ENCODE measurements at regions not wholly inside any gene's neighbourhood (a gene's known extent, or its start where the extent isn't known, plus 50 kb on each side); places are given as distances from the start of the nearest gene placed in this dataset.

DNA sequence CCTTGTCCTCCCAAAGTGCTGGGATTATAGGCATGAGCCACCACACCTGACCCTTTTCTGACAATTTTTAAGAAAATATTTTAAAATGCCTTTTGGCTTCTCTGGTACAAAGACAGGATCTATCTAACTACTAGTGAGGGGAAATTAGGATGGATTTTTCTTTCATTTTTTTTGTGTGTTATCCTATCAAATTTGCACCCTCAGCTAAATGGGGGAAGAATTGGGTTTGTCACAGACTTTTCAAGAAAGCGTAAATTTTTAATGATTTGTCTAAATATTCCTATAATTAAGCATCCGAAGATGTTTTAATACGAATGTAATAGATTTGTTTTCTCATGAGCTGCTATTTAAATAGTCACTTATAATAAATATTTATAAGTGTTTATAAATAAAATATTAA lies 340.0 kb upstream of the ETAA1 start:
- Histone ChIP-seq H3K4me1 (ENCODE audit: low read depth) (no peaks in the 10 kb centered on the region), H3K36me3 (no peaks in the 10 kb centered on the region), H3K27ac (no peak overlapping the region), H3K9me3 (ENCODE audit: low read depth) (no peaks in the 10 kb centered on the region), H3K4me3 (no peak overlapping the region), H3K27me3 (no peaks in the 10 kb centered on the region)
- DNase-seq (ENCODE audit: low read depth in 1 of 2, low spot score in 1 of 2) = no peak
- TF ChIP-seq, protein P1, sequence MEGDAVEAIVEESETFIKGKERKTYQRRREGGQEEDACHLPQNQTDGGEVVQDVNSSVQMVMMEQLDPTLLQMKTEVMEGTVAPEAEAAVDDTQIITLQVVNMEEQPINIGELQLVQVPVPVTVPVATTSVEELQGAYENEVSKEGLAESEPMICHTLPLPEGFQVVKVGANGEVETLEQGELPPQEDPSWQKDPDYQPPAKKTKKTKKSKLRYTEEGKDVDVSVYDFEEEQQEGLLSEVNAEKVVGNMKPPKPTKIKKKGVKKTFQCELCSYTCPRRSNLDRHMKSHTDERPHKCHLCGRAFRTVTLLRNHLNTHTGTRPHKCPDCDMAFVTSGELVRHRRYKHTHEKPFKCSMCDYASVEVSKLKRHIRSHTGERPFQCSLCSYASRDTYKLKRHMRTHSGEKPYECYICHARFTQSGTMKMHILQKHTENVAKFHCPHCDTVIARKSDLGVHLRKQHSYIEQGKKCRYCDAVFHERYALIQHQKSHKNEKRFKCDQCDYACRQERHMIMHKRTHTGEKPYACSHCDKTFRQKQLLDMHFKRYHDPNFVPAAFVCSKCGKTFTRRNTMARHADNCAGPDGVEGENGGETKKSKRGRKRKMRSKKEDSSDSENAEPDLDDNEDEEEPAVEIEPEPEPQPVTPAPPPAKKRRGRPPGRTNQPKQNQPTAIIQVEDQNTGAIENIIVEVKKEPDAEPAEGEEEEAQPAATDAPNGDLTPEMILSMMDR (IDR thresholded peaks at IDR 0.05; ENCODE audit: low read depth, low read length) = no peak

DNA sequence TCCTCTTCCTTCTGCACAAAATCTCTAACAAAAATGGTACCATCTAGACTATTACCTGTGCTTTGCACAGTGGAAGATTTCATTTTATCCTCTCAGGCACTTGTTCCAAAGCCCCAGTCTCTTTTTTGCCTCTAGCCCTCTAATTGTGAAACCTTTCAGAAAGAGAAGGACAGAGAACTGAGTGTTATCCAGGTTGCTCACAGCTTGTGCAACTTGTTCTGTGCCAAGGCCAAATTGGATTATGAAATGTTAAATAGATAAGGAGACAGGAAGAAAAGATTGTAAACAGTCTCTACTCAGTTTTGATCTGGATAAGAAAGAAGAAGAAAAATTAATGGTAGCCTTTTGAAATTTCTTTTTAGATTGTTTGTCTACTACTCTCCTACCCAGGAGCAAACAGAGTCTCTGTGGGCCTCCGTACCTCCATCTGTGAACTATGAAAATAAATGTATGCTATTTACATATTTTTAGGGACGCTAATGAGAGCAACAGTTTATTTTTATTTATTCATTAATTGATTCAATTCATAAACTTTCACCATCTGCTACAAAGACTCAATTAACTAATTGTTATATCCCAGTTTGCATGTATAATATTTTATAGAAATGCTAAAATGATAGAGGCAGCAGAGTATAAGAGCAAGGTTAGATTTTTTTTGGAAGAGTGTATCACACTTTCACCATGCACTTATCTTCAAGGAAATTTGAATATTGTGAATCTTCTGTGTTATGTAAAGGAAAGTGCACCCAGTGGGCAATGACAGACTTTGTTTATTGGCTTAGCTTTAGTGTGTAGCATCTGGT lies 339.0 kb upstream of the ETAA1 start:
- TF ChIP-seq, protein P1 (IDR thresholded peaks at IDR 0.05; ENCODE audit: low read depth, low read length) = no peak
- Histone ChIP-seq H3K4me1 (ENCODE audit: low read depth) (no peaks in the 10 kb centered on the region), H3K9me3 (ENCODE audit: low read depth) (no peaks in the 10 kb centered on the region), H3K4me3 (no peak overlapping the region), H3K27me3 (no peaks in the 10 kb centered on the region), H3K36me3 (no peaks in the 10 kb centered on the region), H3K27ac (no peak overlapping the region)
- DNase-seq (ENCODE audit: low read depth in 1 of 2, low spot score in 1 of 2) = peak in 1 of 2 donors; percentile 52

DNA sequence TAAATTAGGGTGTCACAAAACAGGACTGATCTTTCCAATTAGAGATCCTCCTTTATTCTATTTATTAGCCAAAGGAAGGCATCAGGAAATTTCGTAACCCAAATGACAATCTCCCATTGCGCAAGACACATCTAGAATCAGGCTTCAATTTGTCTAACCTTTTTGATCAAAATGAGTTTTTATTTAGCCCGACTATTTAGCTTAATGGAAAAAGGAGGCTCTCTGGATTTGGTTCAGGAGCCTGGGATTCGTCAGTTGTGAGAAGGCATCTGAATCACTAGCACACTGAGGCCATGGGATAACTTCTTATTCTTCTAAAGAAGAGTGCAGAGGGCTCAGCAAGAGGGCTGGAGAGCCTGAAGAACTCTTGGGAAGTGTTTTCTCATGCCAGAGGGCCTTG lies 332.1 kb upstream of the ETAA1 start:
- DNase-seq (ENCODE audit: low read depth in 1 of 2, low spot score in 1 of 2) = peak in 1 of 2 donors; percentile 15
- H3K27ac ChIP-seq = no peak overlapping the region
- TF ChIP-seq, protein P1 (IDR thresholded peaks at IDR 0.05; ENCODE audit: low read depth, low read length) = no peak
- no peaks in the 10 kb centered on the region for H3K4me1 ChIP-seq (ENCODE audit: low read depth)
- H3K27me3 ChIP-seq = no peaks in the 10 kb centered on the region
- no peak overlapping the region for H3K4me3 ChIP-seq
- H3K36me3 ChIP-seq = no peaks in the 10 kb centered on the region
- no peaks in the 10 kb centered on the region for H3K9me3 ChIP-seq (ENCODE audit: low read depth)

DNA sequence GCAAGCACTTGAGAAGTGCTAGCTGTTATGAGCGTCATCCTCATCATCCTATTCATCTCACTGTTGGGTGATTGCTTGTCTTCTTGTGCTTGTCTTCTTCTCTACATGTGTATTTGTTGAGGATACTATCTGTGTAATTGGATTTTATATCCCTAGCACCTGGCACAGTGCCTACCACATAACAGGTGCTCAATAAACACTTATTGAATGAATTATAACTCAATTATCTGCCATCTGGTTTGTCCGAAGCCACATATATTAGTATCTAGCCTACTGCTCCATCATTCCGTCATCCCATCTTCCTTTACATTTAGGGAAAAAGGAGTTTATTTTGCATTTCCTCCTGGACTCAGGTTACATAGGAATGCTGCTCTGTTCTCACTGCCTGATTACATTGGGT lies 330.4 kb upstream of the ETAA1 start:
- H3K27ac ChIP-seq = no peak overlapping the region
- no peak overlapping the region for H3K4me3 ChIP-seq
- TF ChIP-seq, protein P1 (IDR thresholded peaks at IDR 0.05; ENCODE audit: low read depth, low read length) = no peak
- H3K36me3 ChIP-seq = no peaks in the 10 kb centered on the region
- H3K9me3 ChIP-seq (ENCODE audit: low read depth) = no peaks in the 10 kb centered on the region
- H3K4me1 ChIP-seq (ENCODE audit: low read depth) = no peaks in the 10 kb centered on the region
- no peak for DNase-seq (ENCODE audit: low read depth in 1 of 2, low spot score in 1 of 2)
- H3K27me3 ChIP-seq = no peaks in the 10 kb centered on the region

DNA sequence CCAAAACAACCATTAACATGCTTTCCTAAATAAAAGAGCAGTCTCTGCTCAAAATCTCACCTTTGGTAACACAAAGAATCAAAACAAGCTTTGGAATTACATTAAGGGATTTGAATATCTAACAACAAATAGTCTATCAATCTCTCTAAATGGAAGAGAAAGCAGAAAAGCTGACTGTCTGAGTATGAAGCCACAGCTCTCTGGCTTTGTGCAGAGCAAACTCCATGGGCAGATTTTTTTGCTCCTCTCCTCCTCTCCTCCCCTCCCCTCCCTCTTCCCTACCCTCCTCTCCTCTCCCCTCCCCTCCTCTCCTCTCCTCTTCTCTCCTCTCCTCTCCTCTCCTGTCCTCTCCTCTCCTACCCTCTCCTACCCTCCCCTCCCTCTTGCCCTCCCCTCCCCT lies 329.5 kb upstream of the ETAA1 start:
- H3K36me3 ChIP-seq = no peaks in the 10 kb centered on the region
- H3K27me3 ChIP-seq = no peaks in the 10 kb centered on the region
- no peak overlapping the region for H3K4me3 ChIP-seq
- no peak for DNase-seq (ENCODE audit: low read depth in 1 of 2, low spot score in 1 of 2)
- no peaks in the 10 kb centered on the region for H3K9me3 ChIP-seq (ENCODE audit: low read depth)
- H3K4me1 ChIP-seq (ENCODE audit: low read depth) = no peaks in the 10 kb centered on the region
- TF ChIP-seq, protein P1 (IDR thresholded peaks at IDR 0.05; ENCODE audit: low read depth, low read length) = no peak
- H3K27ac ChIP-seq = no peak overlapping the region

All from cardiac muscle cell (in vitro differentiated cells and primary cell).